ENCODE measurements at regions not wholly inside any gene's neighbourhood (a gene's known extent, or its start where the extent isn't known, plus 50 kb on each side); places are given as distances from the start of the nearest gene placed in this dataset.

- TF ChIP-seq CTCF (IDR thresholded peaks at IDR 0.05) (no peak), POLR2A (IDR thresholded peaks at IDR 0.05) (no peak), POLR2AphosphoS5 (IDR thresholded peaks at IDR 0.05) (no peak)
Measured at GRCh38 chr16:66196770-66197169, 169.7 kb upstream of the CDH5 start.

All from suprapubic skin (tissue), 4 donors.